NCI-H1092 (cell line): ENCODE measurements at regions not wholly inside any gene's neighbourhood (a gene's known extent, or its start where the extent isn't known, plus 50 kb on each side); places are given as distances from the start of the nearest gene placed in this dataset.

ENCODE experiments used
- DNase-seq: peaks from one replicate; lab custom pipeline; 2025; lab: John Stamatoyannopoulos, UW

DNA sequence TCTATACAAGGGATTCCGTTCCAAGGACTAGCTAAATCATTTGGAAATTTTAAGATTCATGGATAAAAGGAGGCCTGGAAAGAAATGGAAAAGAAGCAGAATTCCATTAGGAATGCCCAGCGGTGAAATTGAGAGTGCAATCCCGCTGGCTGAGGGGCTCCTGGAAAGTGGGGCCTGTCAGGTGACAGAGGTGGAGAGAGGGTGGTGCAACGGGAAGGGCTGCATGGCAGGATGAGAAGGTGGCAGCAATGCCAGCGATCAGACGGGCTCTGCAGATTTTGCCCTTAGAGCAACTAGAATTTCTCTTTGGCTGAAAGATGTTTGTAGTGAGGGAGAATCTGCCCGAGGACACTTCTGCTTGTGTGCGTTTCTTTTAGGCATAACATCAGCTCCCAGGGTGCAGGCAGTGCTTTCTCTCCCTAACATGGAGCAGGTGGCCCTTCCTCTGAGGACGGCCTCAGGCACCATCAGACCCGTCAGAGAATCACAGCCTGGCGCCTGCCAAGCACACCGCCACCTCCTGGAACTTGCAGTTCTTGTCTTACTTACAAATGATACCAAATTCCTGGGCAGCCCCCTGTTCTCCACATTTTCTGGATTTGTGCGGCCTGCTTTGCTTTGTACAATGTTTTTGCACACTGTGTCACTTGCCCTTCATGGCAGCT, 261.6 kb downstream of the NDUFA10 start:
- DNase-seq: no peak

DNA sequence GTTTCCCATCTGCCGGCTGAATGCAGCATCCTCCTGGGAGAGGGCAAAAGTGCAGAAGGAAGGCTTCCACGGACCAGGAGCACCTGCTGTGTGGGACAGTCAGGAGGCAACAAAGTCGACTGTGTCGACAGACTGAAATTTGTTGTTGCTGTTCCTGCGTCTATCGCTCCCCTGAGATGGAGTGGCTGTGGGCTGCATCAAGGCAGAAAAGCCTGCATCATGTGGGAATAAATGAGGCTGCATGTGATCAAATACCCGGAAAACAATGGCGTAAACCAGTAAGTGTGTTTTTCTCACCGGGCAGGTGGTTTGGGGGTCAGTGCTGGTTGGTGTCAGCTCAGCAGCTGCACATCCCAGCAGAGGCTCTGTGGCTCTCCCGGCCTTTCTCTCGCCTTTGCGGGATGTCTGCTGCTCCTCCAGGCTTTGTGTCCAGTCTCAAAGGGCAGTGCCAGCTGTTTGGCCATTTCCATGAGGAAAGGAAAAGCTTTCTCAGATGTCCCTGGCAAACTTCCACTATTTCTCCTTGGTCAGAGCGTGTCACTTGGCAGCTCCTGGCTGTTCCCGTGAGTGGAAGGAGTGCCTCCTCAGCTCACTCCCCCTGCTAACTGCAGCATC, 262.4 kb downstream of the NDUFA10 start:
- no peak for DNase-seq

DNA sequence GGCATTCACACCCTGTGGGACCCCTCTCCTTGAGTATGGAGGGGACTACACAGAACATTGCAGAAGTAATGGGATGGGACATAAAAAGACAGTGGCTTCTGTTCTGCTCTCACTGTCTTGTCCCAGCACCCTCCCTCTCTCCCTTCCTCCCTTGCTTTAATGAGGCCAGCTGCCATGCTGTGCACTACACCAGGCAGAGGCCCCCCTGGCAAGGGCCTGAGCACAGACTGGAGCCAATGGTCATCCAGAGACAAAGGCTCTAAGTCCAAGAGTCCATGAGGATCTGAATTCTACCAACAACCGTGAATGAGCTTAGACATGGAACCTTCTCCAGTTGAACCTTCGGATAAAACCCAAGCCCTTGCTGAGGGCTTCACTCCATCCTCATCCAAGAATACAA, 263.0 kb downstream of the NDUFA10 start:
- DNase-seq: no peak

DNA sequence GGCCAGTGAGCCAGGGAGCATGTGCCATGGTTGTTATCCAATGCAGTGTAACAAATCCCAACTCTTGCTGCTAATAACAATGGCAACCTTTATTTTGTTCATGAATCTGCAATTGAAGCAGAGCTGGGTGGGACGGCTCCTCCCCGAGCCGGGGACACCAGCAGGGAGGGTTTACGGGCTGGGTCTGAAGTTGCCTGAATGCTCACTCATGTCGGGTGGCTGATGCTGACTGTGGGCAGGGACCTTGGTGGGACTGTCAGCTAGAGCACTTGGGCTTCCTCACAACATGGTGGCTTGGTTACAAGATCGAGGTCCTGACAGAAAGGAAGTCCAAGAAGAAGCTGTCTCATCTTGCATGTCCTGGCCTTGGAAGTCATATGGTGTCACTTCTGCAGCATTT, 264.5 kb downstream of the NDUFA10 start:
- no peak for DNase-seq

DNA sequence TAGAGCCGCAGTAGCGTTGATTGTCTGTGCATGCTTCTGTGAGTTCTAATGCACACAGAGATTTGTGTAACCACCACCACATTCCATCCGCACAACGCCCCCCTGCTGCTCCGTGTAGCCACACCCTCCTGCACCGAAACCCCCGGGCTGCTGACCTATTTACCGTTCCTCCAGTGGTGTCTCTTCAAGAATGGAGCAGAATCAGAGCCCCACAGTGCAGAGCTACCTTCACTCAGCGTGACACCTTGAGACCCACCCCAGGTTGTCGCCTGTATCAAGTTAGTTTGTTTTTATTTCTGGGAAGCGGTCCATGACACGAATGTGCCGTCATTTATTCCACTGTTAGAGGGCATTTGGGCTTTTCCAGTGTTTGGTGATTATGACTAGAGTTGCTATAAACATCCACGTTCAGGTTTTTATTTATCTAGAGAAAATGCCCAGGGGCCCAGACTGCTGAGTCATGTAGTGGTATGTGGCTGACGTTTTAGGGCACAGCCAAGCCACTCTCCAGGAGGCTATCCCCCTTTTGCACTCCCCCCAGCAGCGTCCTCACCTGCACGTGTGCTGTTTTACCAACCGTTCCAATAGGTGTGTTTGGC, 266.8 kb downstream of the NDUFA10 start:
- DNase-seq: no peak

DNA sequence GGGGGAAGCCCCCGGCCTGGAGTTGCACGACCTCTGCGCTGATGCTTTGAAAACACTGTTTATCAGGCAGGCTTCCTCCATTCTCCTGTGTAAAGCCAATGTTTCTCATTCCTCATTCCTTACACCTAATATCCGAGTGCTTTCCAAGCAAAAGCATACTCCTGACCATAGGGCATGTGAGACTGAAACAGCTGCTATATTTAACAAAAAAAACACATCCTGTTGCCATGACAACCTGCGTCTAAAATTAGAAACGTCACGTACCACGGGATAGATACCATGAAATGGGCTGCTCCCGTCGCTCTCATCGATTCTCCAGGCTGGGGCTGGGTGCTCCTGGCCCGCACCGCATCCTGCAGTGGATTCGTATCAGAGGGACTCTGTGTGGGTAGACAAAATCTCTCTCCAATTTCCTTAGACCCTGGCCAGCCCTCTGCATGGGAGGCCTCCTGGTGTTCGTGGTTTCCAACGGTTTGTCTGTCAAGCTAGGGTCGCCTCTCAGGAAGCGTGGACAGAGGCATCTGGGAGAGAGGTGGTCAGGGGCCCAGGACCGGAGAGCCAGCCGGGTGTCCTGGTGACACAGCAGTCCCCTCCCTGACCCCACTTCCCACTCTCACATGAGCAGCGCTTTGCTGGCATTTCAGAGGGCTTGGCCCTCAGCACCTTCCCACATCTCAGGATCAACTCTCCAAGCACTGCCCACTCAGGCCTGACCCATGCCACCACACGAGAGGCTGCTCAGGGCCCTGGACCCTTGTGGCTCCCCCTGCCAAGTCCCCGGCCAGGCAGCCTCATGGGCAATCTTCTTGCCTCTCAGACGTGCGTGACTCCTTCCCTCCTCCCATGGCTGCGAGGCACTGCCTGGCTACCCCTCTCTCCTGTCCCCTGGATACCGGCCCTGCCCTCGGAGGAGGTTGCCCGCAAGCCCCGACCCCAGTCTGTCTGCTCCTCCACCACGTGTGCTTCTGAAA, 268.1 kb downstream of the NDUFA10 start:
- no peak for DNase-seq

DNA sequence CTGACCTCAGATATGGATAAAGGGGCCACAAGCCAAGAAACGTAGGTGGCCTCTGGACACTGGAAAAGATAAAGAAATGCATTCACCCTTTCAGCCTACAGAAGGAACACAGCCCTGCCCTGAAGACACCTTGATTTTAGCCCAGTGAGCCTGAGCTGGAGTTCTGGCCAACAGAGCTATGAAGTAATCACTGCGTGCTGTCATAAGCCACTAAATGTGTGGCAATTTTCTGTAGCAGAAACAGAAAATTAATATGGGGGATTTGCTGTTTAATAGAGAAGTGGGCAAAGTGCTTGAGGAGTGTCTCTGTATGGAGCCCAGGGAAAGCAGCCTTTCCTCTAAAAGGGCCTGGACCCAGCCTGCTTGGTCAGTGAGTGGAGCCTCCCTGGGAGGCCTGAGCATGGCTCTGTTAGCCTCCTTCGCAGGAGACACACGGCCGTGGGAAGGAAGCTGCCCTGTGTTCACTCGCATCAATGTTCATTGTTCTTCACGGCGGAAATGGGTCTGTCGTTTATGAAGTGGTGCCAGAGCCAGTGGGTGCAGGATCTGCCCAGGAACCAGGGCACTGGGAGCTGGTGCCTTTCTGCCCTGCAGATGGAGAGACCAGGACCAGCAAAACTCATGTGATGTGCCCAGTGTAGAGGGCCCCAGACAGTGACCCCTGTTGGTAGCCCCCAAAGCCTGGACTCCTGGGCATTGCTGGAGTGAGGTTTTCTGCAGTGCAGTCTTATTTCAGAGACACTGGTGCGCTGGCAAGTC, 268.9 kb downstream of the NDUFA10 start:
- DNase-seq: no peak

DNA sequence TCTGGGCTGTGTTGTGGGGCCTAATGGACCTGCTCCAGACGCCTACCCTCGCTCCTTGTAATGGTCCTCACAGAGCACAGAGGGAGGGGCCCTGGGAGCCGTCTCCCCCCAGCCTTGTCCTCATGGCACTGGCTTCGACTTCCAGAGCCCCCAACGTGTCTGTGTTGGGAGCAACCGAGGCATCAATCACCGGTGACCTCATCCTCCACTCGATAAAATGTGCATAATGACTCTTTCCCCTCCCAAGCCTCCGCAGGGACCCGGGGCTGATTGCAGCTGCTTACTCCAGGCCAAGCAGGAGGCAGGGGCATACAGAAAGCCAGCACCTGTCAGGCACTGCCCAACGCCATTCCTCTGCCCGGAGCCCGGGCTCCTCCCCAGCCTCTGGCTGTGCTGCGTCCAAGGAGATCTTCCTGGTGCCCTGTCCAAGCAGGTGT, 271.7 kb downstream of the NDUFA10 start:
- DNase-seq: no peak

DNA sequence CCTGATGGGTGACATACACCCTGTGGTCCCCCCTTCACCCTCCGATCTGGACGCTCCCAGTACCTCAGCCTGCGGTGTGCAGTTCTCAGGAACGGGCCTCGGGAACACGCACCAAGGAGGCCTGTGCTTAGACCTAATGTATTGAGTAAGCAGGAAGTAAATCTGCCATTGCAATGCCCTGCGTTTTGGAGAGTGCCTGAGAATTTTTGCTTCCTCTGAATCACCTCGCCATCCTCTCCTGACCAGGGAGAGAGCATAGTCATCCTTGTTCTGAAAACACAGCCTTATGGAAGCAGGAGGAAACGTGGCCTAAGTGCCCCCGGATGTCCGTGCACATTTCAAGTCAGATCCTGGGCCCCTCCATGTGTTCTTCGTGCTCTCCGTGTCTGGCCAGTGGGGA, 272.2 kb downstream of the NDUFA10 start:
- no peak for DNase-seq

DNA sequence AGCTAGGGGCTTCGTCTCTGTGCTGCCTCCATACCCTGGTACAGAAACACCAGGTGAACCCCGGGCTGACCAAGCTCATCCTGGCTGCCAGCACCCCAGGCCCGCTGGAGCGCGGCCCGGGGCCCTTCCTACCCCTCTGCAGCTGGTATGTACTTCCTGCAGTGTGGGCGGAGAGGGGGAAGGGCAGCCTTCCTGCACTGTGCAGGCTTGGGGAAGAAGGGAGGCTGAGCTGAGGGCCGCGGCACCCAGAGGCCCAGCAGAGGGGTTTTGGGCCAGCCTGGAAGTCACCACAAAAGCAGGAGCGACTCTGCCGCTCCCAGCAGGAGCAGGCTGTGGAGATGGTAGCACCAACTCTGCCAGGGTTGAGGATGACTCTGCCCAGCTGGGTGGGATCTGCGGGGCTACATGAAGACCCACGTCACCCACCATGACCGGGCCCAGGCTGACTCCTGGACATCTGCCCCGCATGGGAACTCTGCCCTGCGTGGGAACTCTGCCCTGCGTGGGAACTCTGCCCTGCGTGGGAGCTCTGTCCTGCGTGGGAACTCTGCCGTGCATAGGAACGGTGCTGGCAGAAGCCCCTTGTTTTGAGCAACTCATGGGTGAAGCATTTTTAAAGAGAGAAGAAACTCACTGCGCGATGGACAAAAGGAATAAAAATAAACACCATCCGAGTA, 273.3 kb downstream of the NDUFA10 start:
- no peak for DNase-seq

DNA sequence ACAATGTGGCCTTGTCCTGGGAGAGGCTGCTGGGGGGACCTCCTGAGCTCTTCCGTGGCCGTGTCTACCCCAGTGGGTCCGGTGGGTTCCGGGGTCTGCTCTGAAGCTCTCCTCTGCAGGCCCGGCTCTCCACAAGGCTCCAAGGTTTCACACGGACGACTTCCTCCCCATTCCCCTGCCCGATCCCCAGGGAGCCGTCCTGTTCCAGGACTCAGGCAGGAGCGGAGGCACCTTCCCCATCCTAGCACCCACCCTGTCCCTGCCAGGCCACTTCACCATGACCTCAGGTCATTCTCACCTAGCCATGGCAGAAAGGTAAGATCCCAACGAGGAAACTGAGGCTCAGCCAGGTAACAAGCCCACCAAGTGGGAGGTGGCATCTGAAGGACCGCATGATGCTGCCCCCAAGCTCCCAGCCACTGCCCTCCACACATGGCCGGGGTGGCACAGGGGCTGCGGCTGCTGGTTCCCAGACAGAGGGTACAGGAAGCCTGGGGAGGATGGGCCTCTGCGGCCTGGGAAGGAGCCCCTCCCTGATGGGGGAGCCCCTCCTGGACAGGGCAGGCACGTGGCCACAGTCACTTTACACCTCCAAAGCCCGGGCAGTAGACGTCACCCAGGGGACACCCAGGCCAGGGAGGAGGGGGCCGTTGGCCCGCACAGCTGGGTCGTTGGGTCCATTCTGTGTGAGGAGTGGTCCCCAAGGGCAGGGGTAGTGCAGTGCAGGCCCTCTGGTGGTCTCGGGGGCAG, 274.0 kb downstream of the NDUFA10 start:
- no peak for DNase-seq

DNA sequence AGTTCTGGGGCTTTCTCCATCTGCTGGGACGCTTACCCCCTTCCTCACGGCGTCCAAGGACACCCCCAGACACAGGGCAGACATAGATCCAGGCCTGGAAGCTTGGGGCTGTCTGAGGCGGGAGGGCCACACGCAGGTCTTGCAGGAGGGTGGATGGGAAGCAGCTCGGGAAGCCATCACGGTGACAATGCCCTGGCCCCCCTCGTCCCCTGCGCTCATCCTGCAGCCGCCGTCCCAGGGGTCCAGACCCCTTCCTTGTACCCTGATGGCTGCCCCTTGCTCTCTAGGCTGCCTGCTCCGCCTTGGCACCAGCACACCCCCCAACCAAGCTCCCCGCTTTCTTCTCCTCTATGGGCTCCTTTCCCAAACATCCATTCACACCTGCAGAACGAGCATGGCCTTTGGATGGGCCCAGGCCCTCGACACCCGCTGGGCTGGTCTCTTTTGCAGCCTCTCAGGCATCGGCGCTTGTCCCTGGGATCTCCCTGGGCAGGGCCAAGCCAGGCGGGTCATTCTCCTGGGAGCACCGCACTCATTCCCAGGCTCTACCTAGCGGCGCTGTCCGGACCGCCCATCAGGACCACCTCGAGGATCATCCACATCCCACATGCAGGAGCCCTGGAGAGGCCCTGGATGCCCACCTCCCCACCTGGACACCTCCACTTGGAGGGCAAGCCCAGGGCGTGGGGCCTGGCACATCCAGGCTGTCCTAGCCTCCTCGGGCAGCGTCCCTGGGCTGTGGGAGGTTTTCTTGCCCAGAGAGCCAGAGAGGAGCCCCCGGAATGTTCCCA, 274.9 kb downstream of the NDUFA10 start:
- no peak for DNase-seq

DNA sequence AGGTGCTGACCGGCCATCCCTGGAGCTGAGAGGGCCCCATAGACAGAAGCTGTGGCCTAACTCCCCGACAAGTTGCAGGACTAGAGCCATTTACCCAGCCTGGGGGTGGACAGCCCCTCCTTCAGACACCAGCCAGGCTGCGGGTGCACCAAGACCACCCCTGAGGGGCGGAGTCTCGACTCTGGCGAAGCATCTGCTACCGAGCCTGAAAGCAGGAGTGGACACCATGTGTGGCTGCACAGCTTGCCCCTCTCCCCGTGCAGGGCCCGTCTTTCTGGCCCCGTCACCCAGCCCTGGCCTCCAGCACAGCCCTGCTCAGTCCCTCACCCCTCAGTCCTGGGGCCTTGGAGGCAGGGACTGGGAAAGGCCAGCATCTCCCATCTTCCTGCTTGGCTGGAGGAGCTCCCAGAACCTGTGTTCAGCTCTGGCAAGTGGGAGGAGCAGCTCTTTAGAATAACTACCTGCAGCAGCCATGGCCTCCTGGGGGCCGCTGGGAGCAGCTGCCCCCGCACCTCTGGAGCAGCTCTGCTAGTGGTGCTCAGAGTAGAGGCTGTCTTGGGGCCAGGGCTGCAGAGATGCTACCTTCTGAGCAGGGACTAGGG, 275.8 kb downstream of the NDUFA10 start:
- DNase-seq: no peak

DNA sequence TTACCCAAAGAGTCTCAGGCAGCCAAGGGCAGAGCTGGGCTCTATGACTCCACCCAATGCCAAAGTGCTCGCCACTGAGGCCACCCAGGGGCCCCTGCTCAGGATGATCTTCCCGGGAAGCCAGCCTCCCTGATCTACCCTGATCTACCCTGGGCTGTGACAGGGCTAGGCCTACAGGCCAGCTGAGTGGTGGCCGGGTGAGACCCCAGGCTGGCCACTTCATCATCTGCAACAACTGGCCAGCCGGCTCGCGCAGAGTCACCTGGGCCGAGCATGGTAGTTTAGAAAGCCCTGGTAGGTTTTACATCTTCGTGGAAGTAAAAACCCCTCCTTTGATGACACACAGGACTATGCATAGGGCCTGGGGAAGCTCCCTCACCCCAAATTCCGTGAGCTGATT, 276.3 kb downstream of the NDUFA10 start:
- no peak for DNase-seq

DNA sequence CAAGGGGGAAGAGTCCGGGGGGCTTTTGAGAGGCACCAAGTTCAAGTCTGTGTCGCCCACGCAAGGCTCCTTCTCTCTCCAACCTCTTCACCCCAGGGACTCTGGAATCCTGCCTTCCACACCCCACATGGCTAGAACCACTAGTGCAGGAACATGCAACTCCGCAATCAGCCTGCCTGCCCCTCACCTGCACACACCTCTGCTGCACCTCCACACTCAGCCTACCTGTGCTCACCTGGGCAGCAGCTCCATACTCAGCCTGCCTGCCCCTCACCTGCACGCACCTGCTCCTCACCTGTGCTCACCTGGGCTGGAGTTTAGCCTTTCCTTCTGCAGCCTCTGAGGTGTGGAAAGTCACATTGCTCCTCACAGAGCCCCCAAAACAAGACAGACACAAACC, 277.4 kb downstream of the NDUFA10 start:
- DNase-seq: no peak

DNA sequence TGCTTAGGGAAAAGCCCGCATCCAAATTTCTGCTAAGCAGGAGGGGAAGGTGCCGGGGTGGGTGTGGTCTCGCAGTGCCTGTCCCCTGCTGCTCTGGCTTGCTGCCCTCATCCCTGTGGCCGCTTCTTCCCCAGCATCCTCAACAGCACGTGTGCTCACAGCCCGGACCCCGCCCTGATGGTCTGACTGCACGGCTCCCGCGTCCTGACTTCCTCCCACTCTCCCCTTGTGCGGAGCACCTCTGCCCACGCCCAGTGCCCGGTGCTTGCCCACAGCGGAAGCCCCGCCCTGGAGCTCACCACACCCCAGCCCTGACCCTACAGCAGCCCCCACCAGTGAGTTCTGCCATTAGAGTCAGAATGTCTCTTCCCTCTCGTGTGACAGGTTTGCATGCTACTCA, 277.9 kb downstream of the NDUFA10 start:
- DNase-seq: no peak

DNA sequence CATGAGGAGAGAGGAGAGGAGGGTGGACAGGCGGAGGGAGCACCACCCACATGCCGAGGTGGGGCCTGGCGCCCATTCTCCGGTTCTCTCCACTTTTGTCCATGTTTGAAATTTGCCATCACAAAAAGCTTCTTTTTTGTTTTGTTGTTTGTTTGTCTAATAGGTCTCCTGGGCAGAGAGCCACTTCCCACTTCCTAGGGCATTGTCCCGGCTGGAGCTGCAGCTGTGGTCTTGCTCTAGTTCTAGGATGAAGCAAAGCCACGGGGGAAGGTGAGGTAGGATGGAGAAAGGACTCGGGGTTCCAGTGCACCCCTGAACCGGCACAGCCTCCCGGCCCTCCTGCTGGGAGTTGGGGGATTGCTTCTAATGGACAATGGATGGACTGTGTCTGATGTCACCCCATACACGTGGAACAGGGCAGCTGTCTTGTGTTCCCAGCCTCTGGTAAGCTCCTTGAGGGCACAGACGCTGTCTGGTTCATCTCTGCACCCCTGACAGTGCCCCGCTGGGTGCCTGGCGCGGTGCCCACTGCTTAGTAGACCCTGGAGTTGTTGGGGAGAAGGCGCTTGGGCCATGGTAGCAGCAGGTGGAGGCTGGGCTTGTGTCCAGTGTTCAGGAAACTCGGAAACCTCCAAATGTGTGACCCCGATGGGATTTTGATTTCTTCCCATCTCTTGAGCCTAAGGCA, 278.4 kb downstream of the NDUFA10 start:
- no peak for DNase-seq

DNA sequence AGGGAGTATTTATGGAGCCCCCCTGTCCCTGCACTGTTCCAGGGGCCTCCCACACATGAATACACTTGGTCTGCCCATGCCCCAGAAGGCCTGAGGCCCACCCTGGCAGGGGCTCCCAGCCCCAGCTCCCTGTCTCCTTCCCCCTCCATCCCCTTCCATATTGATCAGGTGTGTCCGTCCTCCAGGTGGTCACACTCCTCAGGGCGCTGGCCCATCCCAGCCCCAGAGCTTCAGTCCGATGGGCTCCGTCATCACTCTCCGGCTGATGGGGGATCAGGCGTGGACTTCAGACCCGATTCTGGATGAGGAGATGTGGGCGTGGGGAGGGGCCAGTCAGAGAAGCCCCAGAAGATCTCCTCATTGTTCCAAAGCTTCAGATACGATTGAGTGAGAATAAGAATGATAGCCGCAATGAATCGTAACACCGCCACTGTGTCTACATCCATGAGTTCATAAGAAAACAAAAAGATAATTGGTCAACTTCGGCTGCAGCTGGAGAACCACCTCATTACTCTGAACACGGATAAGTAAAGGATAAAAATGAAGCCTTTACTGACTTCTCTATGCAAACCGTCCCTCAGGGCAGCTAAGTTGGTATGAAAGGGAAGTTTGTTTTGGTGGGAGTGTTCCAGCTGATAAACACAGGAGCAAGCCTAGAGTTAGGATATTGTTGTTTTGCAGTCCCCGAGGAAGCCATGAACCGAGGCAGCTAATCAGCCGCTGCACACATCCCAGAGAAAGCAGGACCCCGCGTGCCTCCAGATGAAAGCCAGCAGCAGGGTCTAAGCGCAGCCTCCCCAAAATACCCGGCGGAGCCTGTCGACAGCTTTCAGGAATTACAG, 279.5 kb downstream of the NDUFA10 start:
- DNase-seq: no peak
